ENCODE measurements at regions not wholly inside any gene's neighbourhood (a gene's known extent, or its start where the extent isn't known, plus 50 kb on each side); places are given as distances from the start of the nearest gene placed in this dataset.

DNA sequence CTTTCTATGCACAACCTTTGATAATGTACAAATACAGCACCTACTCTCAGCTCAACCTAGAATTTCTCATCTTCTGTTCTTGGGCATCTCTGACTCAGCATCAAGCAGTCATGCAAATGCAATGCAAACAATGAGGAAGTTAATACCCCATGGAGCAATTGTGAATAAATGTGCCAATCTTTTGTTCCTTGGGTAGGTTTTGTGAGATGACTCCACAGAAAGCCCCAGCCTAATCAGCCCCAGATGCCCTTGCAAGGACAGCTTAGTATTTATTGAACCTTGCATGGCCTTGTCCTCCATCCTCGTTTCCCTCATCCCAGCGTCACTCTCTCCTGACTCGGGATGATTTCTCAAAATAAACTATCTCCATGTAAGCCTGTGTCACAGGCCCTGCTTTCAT lies 494.7 kb upstream of the NECTIN3 start:
- TF ChIP-seq, protein P1, sequence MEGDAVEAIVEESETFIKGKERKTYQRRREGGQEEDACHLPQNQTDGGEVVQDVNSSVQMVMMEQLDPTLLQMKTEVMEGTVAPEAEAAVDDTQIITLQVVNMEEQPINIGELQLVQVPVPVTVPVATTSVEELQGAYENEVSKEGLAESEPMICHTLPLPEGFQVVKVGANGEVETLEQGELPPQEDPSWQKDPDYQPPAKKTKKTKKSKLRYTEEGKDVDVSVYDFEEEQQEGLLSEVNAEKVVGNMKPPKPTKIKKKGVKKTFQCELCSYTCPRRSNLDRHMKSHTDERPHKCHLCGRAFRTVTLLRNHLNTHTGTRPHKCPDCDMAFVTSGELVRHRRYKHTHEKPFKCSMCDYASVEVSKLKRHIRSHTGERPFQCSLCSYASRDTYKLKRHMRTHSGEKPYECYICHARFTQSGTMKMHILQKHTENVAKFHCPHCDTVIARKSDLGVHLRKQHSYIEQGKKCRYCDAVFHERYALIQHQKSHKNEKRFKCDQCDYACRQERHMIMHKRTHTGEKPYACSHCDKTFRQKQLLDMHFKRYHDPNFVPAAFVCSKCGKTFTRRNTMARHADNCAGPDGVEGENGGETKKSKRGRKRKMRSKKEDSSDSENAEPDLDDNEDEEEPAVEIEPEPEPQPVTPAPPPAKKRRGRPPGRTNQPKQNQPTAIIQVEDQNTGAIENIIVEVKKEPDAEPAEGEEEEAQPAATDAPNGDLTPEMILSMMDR (IDR thresholded peaks at IDR 0.05): no peak
- TF ChIP-seq POLR2A (IDR thresholded peaks at IDR 0.05) (no peak), EP300 (IDR thresholded peaks at IDR 0.05) (no peak), POLR2AphosphoS5 (IDR thresholded peaks at IDR 0.05) (no peak)
